GM19467 (cell line): ENCODE measurements at regions not wholly inside any gene's neighbourhood (a gene's known extent, or its start where the extent isn't known, plus 50 kb on each side); places are given as distances from the start of the nearest gene placed in this dataset.

ENCODE experiments used
- ATAC-seq: cut with Tn5 transposase; IDR thresholded peaks from one replicate; pipeline ENCODE4 v1.9.1; 2021; ENCODE audit warnings: mild to moderate bottlenecking, moderate library complexity; ENCODE audit not compliant: unreplicated experiment

- no peak for ATAC-seq
Measured at GRCh38 chr10:78357141-78358063, 323.7 kb downstream of the RPS24 start.

GRCh38 chr10:78358351-78358750 is 324.7 kb downstream of the RPS24 start:
- ATAC-seq = no peak

GRCh38 chr10:78358982-78359381 is 325.3 kb downstream of the RPS24 start:
- ATAC-seq = no peak

GRCh38 chr10:78359640-78360091 is 326.0 kb downstream of the RPS24 start:
- ATAC-seq = no peak

GRCh38 chr10:78360284-78360683 is 326.6 kb downstream of the RPS24 start:
- no peak for ATAC-seq

GRCh38 chr10:78361031-78361430 is 327.4 kb downstream of the RPS24 start:
- no peak for ATAC-seq

- ATAC-seq = no peak
Measured at GRCh38 chr10:78362406-78363022, 328.9 kb downstream of the RPS24 start.

GRCh38 chr10:78363190-78363589 is 329.5 kb downstream of the RPS24 start:
- no peak for ATAC-seq

- no peak for ATAC-seq
Measured at GRCh38 chr10:78365694-78366093, 332.0 kb downstream of the RPS24 start.

- no peak for ATAC-seq
Measured at GRCh38 chr10:78366663-78367411, 333.2 kb downstream of the RPS24 start.

GRCh38 chr10:78367751-78368150 is 334.1 kb downstream of the RPS24 start:
- no peak for ATAC-seq

- ATAC-seq = no peak
Measured at GRCh38 chr10:78371136-78371535, 337.5 kb downstream of the RPS24 start.

GRCh38 chr10:78372806-78373205 is 339.1 kb downstream of the RPS24 start:
- ATAC-seq = no peak

- no peak for ATAC-seq
Measured at GRCh38 chr10:78374331-78375028, 340.8 kb downstream of the RPS24 start.

- no peak for ATAC-seq
Measured at GRCh38 chr10:78375854-78376785, 342.5 kb downstream of the RPS24 start.

- no peak for ATAC-seq
Measured at GRCh38 chr10:78377356-78377755, 343.7 kb downstream of the RPS24 start.

GRCh38 chr10:78378192-78378591 is 344.5 kb downstream of the RPS24 start:
- no peak for ATAC-seq

- ATAC-seq = no peak
Measured at GRCh38 chr10:78381107-78381506, 347.4 kb downstream of the RPS24 start.

GRCh38 chr10:78382047-78382446 is 348.4 kb downstream of the RPS24 start:
- ATAC-seq = no peak

- ATAC-seq = no peak
Measured at GRCh38 chr10:78382772-78383171, 349.1 kb downstream of the RPS24 start.
